Sigmoid colon (tissue), 6 donors: ENCODE measurements at regions not wholly inside any gene's neighbourhood (a gene's known extent, or its start where the extent isn't known, plus 50 kb on each side); places are given as distances from the start of the nearest gene placed in this dataset.
"Not testable (repeated sequence)": the region's sequence is repeated elsewhere in the genome, so short reads cannot be mapped to it uniquely, and the experiment has no call there.

Experiments
- DNase-seq: peaks from one replicate; pipeline ENCODE4 v3.0.0-alpha.2; 2019
- H3K27ac ChIP-seq, 4 donors: fragments of 200-600 bp; sonication (generic); one replicate each; pipeline ENCODE4 v1.5.1; 2016 to 2019; ENCODE audit warnings: mild to moderate bottlenecking in 1 of 4
- H3K27me3 ChIP-seq, 3 donors: fragments of 200-600 bp; sonication (generic); one replicate each; pipeline ENCODE4 v1.5.1; 2019; ENCODE audit warnings: mild to moderate bottlenecking in 1 of 3
- H3K36me3 ChIP-seq, 4 donors: fragments of 200-600 bp; sonication (generic); one replicate each; pipeline ENCODE4 v1.5.1; 2016 to 2019
- H3K4me1 ChIP-seq, 4 donors: fragments of 200-600 bp; sonication (generic); one replicate each; pipeline ENCODE4 v1.5.1; 2017 to 2019
- H3K4me3 ChIP-seq, 4 donors: fragments of 200-600 bp; sonication (generic); one replicate each; pipeline ENCODE4 v1.5.1; 2017 to 2019; ENCODE audit warnings: mild to moderate bottlenecking in 2 of 4, moderate library complexity in 1 of 4
- H3K9me3 ChIP-seq, 4 donors: fragments of 200-600 bp in 3 of 4; sonication (generic) in 3 of 4; one replicate each; pipeline versions ENCODE4 v1.5.1 to v1.6.1; 2013 to 2019
- EP300 ChIP-seq, 4 donors: sonication (generic); formaldehyde crosslinking; IDR thresholded peaks; one replicate each; pipeline ENCODE4 v1.6.1; 2017; ENCODE audit warnings: antibody characterized with exemption in 4 of 4
- WGBS, 2 donors: extraction: QIAGEN DNeasy Blood & Tissue Kit; methylation state at CpG; one replicate each; pipeline ENCODE4 v1.1.7; 2013; 5-methylcytosine and 5-hydroxymethylcytosine counted together
- intact Hi-C: fragments of 100-400 bp; cut with DNase I; formaldehyde crosslinking; loops from one replicate; pipeline ENCODE4 v1.15.1; 2023
- donor health status: healthy with polysubstance abuse.
- donor health status: healthy.

- DNase-seq, H3K27me3 ChIP-seq, H3K27ac ChIP-seq, H3K36me3 ChIP-seq, intact Hi-C loops, H3K4me3 ChIP-seq, H3K4me1 ChIP-seq: not testable (repeated sequence)
- peak in 2 of 4 donors; percentile 28 to 60 for TF ChIP-seq EP300 (IDR thresholded peaks at IDR 0.05)
- H3K9me3 ChIP-seq: peaks cover 4 to 19% (median 16%) of the 10 kb centered on the region in 4 donors
- 70 to 74% methylated on average over 6 to 9 of the region's 10 CpGs for WGBS, 2 donors
Measured at GRCh38 chr13:16141361-16141760, 3040.3 kb downstream of the TUBA3C start.

DNA sequence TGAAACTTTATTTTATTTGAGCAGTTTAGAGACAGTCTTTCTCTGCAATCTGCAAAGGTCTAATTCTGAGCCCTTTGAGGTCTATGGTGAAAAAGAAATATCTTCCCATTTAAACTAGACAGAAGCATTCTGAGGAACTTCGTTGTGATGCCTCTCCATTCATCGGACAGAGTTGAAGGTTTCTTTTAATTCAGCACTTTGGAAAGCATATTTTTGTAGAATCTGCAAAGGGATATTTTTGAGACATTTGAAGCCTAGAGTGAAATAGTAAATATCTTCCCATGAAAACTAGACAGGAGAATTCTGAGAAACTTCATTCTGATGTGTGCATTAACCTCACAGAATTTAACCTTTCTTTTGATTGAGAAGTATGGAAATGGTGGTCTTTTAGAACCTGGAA is 3044.8 kb downstream of the TUBA3C start:
- H3K36me3 ChIP-seq, intact Hi-C loops, H3K27me3 ChIP-seq, DNase-seq, H3K27ac ChIP-seq, H3K4me1 ChIP-seq, H3K4me3 ChIP-seq: not testable (repeated sequence)
- peaks cover 4 to 16% (median 11%) of the 10 kb centered on the region in 4 donors for H3K9me3 ChIP-seq
- 51 to 60% methylated on average over 2 of the region's 2 CpGs for WGBS, 2 donors

DNA sequence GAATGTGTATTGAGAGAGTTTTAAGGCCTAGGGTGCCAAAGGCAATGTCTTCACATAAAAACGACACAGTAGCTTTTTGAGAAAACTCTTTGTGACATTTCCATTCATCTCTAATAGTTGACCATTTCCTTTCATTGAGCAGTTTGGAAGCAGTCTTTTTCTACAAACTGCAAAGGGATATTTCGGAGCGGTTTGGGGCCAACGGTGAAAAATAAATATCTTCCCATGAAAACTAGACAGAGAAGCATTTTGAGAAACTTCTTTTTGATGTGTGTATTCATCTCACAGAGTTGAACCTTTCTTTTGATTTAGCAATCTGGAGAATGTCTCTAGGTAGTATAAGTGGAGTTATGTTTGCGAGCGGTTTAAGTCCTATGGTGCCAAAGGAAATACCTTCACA is 3052.9 kb downstream of the TUBA3C start:
- DNase-seq, H3K36me3 ChIP-seq, H3K27ac ChIP-seq, H3K27me3 ChIP-seq, H3K4me1 ChIP-seq, intact Hi-C loops, H3K4me3 ChIP-seq: not testable (repeated sequence)
- peaks cover 0 to 12% (median 3%) of the 10 kb centered on the region in 4 donors for H3K9me3 ChIP-seq
- WGBS, 2 donors: 93 to 95% methylated on average over 5 of the region's 6 CpGs

DNA sequence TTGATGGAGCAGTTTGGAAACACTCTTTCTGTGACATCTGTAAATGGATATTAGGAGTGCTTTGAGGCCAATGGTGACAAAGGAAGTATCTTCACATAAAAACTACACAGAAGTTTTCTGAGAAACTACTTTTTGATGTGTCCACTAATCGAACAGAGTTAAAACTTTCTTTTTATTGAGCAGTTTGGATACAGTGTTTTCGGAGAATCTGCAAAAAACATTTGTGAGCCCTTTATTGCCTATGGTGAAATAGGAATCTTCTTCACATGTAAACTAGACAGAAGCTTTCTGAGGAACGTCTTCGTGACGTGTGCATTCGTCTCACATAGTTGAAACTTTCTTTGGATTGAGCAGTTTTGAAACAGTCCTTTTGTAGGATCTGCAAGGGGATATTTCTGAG is 3068.2 kb downstream of the TUBA3C start:
- H3K36me3 ChIP-seq, H3K27ac ChIP-seq, DNase-seq, H3K4me1 ChIP-seq, H3K27me3 ChIP-seq, H3K4me3 ChIP-seq, intact Hi-C loops: not testable (repeated sequence)
- WGBS, 2 donors: 62 to 76% methylated on average over 6 of the region's 6 CpGs
- H3K9me3 ChIP-seq: peaks cover 0 to 15% (median 3%) of the 10 kb centered on the region in 4 donors
